Transverse colon (tissue), 4 donors: ENCODE measurements at regions not wholly inside any gene's neighbourhood (a gene's known extent, or its start where the extent isn't known, plus 50 kb on each side); places are given as distances from the start of the nearest gene placed in this dataset.

Experiments
- CTCF ChIP-seq, 5 experiments: fragments of 200-600 bp in 3 of 5; fragments of 450-650 bp in 2 of 5; sonication (generic) in 3 of 5; IDR thresholded peaks; 1 replicate in 2 of 5; 2 replicates in 3 of 5; pipeline ENCODE4 v1.5.1; 2016 to 2017; ENCODE audit warnings: antibody characterized with exemption in 5 of 5, inconsistent platforms in 3 of 5, mild to moderate bottlenecking in 2 of 5, moderate library complexity in 1 of 5
- EP300 ChIP-seq: sonication (generic); formaldehyde crosslinking; IDR thresholded peaks from one replicate; pipeline ENCODE4 v1.6.1; 2017; ENCODE audit warnings: antibody characterized with exemption, low read depth
- POLR2AphosphoS5 ChIP-seq, 3 donors: sonication (generic); formaldehyde crosslinking; IDR thresholded peaks; one replicate each; pipeline ENCODE4 v1.6.1; 2016; ENCODE audit warnings: antibody characterized with exemption in 3 of 3

- TF ChIP-seq CTCF (IDR thresholded peaks at IDR 0.05) = no peak
- no peak for TF ChIP-seq EP300
- no peak for TF ChIP-seq POLR2AphosphoS5 (IDR thresholded peaks at IDR 0.05)
Observed at GRCh38 chr12:18823461-18823860, 85.5 kb downstream of the CAPZA3 start.
